VCaP (cell line): ENCODE measurements at regions not wholly inside any gene's neighbourhood (a gene's known extent, or its start where the extent isn't known, plus 50 kb on each side); places are given as distances from the start of the nearest gene placed in this dataset.

Experiments
- H3K27ac ChIP-seq: fragments of 450-650 bp; 2 replicates; pipeline ENCODE4 v1.5.1; 2017
- TF ChIP-seq, protein P1 (sequence below): fragments of 450-650 bp; conservative IDR thresholded peaks from 2 replicates; pipeline ENCODE4 v1.5.1; 2017; ENCODE audit warnings: mild to moderate bottlenecking, moderate library complexity

DNA sequence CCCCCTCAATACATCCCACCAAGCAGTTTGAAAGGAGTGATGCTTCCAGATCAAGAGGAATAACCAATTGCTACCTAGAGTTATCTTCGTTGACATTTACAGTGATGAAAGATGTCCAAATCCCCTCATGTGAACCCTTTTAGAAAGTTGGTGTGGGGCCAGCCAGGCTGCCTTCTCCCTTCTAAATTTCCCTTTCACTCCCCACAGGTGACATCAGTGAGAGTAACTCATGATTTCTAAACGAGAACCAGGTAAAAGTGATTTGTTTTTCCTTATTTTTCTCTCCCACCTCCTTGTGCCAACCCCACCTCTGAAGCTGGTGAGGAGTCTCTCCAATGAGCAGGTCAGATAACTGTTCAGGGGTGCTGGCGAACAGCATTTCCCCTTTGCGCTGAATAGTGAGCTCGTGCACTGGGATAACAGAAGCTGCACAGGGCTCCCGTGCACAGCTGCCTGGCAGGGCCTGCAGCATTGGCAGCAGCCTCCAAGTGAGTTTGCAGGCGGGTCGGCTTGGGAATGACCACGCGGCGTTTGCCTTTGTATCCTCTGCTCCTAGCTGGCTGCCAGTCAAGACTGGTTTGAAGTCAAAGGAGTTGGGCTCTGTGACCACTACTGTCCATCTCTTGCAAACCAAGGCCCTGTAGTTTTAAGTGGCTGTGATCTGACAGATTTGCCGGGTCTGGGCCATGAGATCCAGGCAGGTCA, 70.2 kb upstream of the CORO2B start:
- TF ChIP-seq, protein P1, sequence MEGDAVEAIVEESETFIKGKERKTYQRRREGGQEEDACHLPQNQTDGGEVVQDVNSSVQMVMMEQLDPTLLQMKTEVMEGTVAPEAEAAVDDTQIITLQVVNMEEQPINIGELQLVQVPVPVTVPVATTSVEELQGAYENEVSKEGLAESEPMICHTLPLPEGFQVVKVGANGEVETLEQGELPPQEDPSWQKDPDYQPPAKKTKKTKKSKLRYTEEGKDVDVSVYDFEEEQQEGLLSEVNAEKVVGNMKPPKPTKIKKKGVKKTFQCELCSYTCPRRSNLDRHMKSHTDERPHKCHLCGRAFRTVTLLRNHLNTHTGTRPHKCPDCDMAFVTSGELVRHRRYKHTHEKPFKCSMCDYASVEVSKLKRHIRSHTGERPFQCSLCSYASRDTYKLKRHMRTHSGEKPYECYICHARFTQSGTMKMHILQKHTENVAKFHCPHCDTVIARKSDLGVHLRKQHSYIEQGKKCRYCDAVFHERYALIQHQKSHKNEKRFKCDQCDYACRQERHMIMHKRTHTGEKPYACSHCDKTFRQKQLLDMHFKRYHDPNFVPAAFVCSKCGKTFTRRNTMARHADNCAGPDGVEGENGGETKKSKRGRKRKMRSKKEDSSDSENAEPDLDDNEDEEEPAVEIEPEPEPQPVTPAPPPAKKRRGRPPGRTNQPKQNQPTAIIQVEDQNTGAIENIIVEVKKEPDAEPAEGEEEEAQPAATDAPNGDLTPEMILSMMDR, result no peak
- H3K27ac ChIP-seq, result no peak overlapping the region

DNA sequence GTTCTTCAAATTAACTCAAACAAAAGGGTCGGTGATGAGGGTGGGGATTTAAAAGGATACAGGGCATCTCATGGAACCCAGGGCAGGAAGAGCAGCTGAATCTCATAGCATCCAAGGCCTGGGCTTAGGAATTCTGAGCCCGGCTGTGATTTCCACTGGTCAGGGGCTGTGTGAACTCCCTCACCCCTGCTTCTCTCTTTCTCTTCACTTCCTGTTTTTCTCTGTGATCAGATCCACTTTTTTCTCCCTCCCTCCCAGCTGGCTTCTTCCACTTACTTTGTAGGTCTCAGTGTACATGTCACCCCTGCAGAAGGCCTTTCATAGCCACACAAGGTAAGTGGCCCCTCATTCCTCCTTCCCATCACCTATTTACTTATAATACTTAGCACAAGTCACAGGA, 68.2 kb upstream of the CORO2B start:
- TF ChIP-seq, protein P1, result no peak
- no peak overlapping the region for H3K27ac ChIP-seq

DNA sequence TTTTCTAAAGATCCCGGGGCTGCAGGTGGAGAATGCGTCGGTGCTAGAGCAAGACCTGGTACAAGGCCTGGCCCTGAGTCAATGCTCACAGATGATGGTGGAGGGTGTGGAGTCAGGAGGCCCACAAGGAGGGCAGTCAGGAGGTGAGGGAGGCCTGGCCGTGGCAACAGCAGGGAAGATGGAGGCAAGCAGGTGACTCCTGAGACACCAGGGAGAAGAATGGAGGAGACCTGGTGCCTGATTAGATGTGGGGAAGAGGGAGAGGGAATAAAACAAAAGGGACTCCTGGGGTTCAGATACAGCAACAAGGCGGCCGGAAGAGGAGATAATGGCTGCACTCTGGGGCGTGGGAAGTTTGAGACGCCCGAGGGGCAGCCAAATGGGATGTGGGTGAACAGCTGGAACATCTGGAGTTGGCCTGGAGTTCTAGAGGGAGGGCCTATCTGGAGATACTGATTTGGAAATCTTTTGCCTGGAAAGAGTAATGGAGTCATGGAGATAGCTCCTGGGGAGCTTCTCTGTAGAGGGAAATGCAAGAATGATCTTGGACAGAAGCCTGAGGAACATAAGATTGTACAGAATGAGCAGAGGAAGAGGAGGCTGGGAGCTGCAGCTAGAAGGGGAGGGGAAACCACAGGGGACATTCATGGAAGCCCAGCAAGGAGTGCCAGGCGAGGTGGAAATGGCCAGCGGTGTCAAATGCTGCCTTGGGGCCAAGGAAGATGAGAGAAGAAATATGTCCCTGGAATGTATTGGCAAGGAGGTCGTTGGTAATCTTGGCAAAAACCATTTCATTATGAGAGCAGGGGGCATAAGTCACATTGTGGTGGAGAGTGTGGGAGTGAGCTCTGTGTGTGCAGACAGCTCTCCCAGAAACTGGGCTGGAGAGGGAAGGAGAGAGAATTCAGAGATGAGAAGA, 67.5 kb upstream of the CORO2B start:
- TF ChIP-seq, protein P1, result no peak
- H3K27ac ChIP-seq, result no peak overlapping the region

DNA sequence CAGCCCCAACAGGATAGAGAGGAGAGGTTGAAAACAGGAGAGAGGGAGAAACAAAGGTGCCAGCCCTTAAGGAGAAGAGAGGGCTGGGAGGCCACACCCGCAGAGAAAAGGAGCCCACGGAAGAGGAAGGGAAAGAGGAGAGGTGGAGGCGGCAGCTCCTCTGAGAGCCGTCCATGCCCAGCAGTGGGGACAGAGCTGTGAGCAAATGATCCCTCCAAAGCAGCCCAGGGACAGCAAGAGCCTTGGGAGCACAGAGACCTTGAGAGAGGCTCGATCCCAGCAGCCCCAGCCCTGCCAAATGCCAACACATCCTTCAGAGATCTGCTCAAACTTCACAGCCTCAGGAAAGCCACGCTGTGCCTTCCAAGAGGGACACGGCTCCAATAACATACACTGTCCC, 66.7 kb upstream of the CORO2B start:
- TF ChIP-seq, protein P1, result no peak
- H3K27ac ChIP-seq, result no peak overlapping the region

DNA sequence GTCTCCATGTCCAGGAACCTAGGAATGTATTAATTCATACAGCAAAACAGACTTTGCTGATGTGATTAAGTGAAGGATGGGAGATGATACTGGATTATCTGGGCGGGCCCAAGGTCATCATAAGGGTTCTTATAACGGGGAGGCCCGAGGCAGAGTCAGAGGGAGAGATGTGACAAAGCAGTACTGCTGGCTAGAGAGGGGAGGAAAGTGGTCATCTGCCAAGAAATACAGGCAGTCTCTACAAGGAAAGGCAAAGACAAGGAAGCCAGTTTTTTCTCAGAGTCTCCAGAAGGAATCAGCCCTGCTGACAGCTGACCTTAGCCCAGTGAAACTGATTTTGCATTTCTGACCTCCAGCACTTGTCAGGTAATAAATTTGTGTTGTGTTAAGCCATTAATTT, 66.2 kb upstream of the CORO2B start:
- H3K27ac ChIP-seq, result no peak overlapping the region
- TF ChIP-seq, protein P1, result no peak

DNA sequence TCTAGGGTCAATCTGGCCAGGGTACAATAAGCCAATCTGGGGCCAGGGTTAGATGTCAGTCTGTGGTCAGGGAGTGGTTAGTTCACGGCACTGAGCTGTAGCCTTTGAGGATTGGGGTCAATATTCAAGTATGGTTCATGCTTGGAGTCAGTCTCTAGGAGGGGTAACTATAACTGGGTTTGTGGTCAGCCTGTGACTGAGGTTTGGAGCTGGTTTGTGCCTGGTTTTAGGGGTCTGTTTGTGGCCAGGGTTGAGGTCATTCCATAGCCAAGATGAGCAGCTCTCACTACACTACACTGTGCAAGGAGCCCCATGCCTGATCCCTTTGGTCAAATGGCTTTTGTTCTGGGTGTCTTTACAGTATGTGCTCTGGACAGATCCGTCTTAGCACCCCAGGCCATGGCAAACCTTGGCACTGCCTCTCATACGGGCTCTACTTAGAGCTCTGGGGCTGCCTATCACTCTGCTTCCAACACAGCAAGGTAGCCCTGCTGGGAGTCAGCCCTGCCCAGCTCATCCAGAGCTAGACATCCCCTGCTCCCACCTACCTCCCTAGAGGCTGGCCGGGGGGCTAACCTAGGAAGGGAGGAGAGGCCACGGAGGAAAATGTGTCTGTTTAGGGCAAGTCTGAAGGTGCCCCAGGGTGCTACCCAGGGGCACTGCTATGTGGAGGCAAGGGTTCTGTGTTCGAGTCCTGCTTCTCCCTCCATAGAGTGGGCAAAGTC, 63.3 kb upstream of the CORO2B start:
- TF ChIP-seq, protein P1, result no peak
- no peak overlapping the region for H3K27ac ChIP-seq

DNA sequence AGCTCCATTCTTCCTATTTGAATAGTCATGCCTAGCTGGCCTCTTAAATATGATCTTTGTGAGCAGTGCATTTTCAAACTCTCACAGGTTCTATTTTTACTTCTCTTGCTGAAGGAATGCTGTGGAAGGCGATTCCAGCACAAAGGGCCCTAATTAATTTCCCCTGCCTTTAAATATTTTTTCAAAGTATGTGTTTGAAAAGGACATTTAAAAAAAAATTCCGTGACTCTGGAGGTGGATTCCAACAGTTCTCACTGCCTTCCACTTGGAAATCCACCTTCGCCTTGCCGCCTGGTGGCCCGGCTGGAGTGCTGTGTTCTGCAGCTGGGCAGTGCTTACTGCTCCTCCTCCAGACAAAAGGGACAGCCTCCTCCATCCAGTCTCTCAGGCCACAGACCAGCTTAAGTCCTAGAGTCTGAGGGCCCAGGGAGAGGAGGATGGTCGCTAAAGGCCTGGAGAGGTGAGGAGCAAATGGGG, 61.5 kb upstream of the CORO2B start:
- H3K27ac ChIP-seq, result no peak overlapping the region

More for the DNA sequence above, 61.5 kb upstream of the CORO2B start:
- TF ChIP-seq, protein P1, result no peak
